ENCODE measurements at regions not wholly inside any gene's neighbourhood (a gene's known extent, or its start where the extent isn't known, plus 50 kb on each side); places are given as distances from the start of the nearest gene placed in this dataset.

DNA sequence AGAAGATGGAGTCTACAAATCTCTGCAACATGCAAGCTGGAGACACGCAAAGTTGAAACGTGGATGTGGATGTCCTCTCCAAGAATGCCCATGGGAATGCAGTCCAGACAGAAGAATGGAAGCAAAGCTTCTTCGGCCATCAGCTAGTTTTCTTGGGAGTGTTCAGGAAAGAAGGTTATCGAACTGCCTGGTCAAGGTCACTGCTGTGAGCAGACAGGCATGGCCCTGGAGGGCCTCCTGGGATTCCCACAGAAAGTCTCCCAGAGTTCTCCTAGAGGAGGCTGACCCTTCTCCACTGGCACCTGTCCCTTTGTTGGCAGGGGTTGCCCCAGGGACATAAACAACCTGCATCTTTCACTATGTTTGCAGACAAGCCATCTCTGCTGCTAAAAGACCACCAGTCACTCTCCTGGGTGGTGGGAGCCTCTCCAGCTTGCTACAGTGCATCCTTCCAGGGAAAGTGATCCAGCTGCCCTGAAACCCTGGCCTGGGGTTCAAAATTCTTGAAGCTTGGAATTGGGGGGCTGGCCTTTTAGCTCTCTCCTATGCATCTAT lies 265.8 kb downstream of the SYK start:
- TF ChIP-seq, protein P1, sequence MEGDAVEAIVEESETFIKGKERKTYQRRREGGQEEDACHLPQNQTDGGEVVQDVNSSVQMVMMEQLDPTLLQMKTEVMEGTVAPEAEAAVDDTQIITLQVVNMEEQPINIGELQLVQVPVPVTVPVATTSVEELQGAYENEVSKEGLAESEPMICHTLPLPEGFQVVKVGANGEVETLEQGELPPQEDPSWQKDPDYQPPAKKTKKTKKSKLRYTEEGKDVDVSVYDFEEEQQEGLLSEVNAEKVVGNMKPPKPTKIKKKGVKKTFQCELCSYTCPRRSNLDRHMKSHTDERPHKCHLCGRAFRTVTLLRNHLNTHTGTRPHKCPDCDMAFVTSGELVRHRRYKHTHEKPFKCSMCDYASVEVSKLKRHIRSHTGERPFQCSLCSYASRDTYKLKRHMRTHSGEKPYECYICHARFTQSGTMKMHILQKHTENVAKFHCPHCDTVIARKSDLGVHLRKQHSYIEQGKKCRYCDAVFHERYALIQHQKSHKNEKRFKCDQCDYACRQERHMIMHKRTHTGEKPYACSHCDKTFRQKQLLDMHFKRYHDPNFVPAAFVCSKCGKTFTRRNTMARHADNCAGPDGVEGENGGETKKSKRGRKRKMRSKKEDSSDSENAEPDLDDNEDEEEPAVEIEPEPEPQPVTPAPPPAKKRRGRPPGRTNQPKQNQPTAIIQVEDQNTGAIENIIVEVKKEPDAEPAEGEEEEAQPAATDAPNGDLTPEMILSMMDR (IDR thresholded peaks at IDR 0.05; ENCODE audit: low read depth, low read length), result no peak

DNA sequence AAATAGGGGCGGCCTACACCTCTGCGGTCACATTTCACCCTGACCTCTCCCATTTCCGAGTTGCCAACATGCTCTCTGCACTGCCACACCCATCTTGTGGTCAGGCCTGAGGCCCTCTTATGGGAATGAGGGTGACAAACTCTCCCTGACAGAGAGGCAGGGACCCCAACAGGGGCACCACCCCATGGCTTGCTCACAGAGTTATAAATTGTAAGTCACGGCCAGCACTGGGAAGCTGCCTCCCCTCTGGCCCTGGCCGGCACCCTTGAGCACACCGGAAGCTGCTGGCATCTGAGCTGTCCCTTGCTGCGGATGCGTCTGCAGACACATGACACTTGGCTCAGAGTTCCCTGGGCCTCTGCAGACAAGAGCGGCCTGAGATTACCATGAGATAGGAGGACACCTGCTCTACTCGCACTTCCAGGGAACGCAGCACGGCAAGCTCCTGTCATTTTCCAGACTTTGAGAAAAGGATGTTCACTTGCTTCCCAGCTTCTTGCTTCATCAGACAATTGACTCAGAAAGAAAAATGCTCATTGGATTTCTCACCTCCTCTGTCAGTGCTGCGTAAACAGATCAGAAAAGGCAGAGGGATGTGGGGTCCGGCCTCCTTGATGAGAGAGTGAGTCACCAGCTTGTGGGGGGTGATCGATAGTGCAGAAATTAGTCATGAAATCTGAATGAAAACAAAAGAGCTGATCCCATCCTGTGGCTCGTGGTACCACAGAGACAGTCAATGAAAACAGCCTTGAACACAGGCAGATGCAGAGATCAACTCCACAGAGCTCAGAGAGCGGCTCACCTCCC lies 269.8 kb downstream of the SYK start:
- TF ChIP-seq, protein P1 (IDR thresholded peaks at IDR 0.05; ENCODE audit: low read depth, low read length), result no peak
- 0 out of 2 replicates have a peak overlapping the region, but pooled peaks have one; percentile 26 for H3K4me3 ChIP-seq (ENCODE audit: low read depth, low read length)

More for the DNA sequence above, 265.8 kb downstream of the SYK start:
- H3K4me3 ChIP-seq (ENCODE audit: low read depth, low read length), result no peak overlapping the region

DNA sequence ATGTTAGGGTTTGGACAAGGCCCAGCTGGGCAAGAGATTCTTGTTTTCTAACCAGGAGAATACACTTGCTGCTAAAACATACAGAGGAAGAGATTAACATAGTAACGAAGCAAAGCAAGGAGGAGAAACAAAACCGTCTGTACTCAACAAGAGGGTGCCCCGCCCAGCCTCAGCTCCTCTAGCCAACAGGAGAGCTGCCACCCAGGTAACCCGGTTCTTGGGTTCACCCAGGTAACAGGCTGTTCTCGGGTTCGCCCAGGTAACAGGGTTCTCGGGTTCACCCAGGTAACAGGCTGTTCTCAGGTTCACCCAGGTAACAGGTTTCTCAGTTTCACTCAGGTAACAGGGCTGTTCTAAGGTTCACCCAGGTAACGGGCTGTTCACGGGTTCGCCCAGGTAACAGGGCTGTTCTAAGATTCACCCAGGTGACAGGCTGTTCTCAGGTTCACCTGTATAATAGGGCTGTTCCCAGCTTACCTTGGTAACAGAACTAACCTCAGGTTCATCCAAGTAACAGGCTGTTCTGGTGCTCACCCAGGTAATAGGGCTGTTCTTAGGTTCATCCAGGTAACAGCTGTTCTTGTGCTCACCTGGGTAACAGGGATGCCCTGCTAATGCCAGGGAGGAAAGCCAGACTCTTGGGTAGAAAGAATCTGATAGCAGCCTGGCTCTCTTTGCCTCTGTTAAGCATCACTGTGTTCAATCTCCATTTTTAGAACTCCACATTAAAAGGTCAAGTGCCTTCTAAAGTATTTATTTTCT lies 271.6 kb downstream of the SYK start:
- H3K4me3 ChIP-seq (ENCODE audit: low read depth, low read length), result no peak overlapping the region

DNA sequence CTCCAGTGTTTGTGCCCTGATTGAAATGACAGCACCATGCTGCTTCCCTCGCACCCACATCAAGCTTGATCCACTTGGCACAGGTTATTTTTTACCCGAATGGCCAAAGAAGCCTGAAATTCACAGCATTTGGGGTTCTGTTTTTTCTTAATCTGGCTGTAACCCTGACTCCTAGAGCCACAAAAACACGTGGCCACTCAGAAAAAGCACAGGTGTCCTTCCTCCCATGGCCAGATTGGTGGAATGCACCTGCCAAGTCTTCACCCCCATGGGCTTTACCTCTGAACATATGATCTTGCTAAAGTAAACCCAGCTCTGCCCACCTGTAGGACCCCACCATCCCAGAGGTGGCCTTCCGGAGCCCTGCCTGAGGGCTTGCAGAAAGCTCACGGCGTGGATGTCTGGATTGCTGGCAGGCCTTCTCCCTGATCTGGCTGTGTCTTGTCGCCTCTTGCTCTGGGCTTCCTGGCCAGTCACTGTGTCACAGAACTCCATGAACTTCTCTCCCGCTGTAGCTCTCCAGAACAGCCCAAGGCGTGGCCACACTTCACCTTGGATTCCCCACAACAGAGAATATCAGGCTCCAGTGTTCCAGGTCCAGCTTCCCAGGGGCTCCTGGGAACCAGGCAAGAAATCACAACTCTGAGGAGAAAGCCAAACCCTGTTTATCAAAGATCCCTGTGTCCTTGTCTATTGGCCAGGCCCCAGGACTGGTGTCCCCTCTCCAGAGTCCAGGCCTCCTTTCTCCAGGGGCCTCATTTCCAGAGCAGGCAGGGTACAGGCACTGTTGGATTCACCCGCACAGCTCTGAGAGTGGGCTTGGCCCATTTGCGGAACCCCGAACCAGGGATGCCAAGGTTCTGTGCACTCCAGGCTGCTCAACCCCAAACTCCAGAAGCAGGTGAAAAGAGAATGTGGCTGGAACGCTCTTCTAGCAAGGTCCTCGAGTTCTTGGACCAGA lies 272.5 kb downstream of the SYK start:
- TF ChIP-seq, protein P1 (IDR thresholded peaks at IDR 0.05; ENCODE audit: low read depth, low read length), result no peak

More for the DNA sequence above, 271.6 kb downstream of the SYK start:
- TF ChIP-seq, protein P1 (IDR thresholded peaks at IDR 0.05; ENCODE audit: low read depth, low read length), result no peak

DNA sequence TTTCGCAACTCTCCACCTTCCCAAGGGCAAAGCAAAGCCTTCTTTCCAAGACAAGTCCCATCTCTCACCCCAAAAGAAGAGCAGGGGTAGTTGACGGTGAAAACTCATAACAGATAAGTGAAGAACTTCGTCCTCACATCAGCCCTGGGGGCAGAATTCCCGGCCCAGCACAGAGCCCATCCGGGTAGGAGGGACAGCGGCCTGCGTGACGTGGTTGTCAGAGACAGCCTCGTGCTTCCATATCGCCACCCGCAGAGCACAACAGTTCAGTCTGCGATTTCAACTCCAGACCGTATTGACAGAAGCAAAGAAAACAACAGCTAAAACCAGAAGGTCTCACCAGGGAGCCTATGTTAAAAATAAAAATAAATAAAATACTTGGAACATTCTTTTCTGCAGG lies 273.2 kb downstream of the SYK start:
- H3K4me3 ChIP-seq (ENCODE audit: low read depth, low read length), result no peak overlapping the region

More for the DNA sequence above, 272.5 kb downstream of the SYK start:
- H3K4me3 ChIP-seq (ENCODE audit: low read depth, low read length), result no peak overlapping the region

DNA sequence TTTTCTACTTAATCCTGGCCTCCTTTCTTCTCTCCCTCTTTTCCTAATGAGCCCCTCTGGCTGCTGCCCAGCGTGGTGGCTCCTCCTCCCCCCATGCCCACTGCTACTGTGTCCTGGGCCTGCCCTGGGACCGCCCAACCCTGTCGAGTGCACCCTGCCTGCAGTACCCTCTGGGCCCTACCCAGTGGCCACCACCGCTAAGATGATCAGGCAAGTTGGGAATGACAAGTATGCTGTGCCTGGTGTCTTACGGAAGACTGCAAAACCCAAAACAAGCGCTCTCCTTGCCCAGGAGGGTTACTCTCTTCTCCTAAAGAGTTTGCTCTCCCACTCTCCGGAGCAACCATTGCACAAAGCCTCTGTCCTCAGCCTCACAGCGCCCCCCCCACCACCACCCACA lies 273.7 kb downstream of the SYK start:
- no peak overlapping the region for H3K4me3 ChIP-seq (ENCODE audit: low read depth, low read length)
- TF ChIP-seq, protein P1 (IDR thresholded peaks at IDR 0.05; ENCODE audit: low read depth, low read length), result no peak

More for the DNA sequence above, 273.2 kb downstream of the SYK start:
- TF ChIP-seq, protein P1 (IDR thresholded peaks at IDR 0.05; ENCODE audit: low read depth, low read length), result no peak

Measured in WI38 (cell line).